ENCODE measurements at regions not wholly inside any gene's neighbourhood (a gene's known extent, or its start where the extent isn't known, plus 50 kb on each side); places are given as distances from the start of the nearest gene placed in this dataset.

GRCh38 chr18:51731070-51731469 lies 533.6 kb upstream of the MEX3C start:
- Histone ChIP-seq H3K27me3 (peaks cover 0 to 4% (median 0%) of the 10 kb centered on the region in 4 donors), H3K9me3 (no peaks in the 10 kb centered on the region), H3K27ac (replicated peaks in 1 of 4) (no peak overlapping the region), H3K4me1 (no peaks in the 10 kb centered on the region), H3K4me3 (no peak overlapping the region), H3K36me3 (no peaks in the 10 kb centered on the region)
- DNase-seq (ENCODE audit: extremely low spot score) = peak; percentile 26
- intact Hi-C loops (cut with DNase I) = no loop called here
- TF ChIP-seq CTCF (IDR thresholded peaks at IDR 0.05) (no peak), EP300 (IDR thresholded peaks at IDR 0.05) (no peak), POLR2AphosphoS5 (IDR thresholded peaks at IDR 0.05) (no peak), POLR2A (IDR thresholded peaks at IDR 0.05; ENCODE audit: low read depth) (no peak)
- 79% methylated on average over 4 of the region's 4 CpGs for WGBS

GRCh38 chr18:51734576-51734975 lies 537.1 kb upstream of the MEX3C start:
- TF ChIP-seq POLR2AphosphoS5 (IDR thresholded peaks at IDR 0.05) (no peak), CTCF (IDR thresholded peaks at IDR 0.05) (no peak), EP300 (IDR thresholded peaks at IDR 0.05) (no peak)
- Histone ChIP-seq H3K4me3 (no peak overlapping the region), H3K9me3 (no peaks in the 10 kb centered on the region), H3K27me3 (peaks cover 0 to 4% (median 0%) of the 10 kb centered on the region in 4 donors), H3K27ac (replicated peaks in 1 of 4) (no peak overlapping the region), H3K36me3 (no peaks in the 10 kb centered on the region), H3K4me1 (no peaks in the 10 kb centered on the region)
- intact Hi-C loops (cut with DNase I) = no loop called here
- no peak for DNase-seq (ENCODE audit: extremely low spot score)
- WGBS = 83% methylated on average over 3 of the region's 3 CpGs

- H3K27me3 ChIP-seq = no peaks in the 10 kb centered on the region
- H3K36me3 ChIP-seq = no peaks in the 10 kb centered on the region
- no peak overlapping the region for H3K27ac ChIP-seq (replicated peaks in 1 of 4)
- no peaks in the 10 kb centered on the region for H3K4me1 ChIP-seq
- H3K9me3 ChIP-seq = peaks cover 0 to 5% (median 0%) of the 10 kb centered on the region in 4 donors
- intact Hi-C loops (cut with DNase I) = no loop called here
- no peak overlapping the region for H3K4me3 ChIP-seq
- 83% methylated on average over 2 of the region's 2 CpGs for WGBS
- no peak for DNase-seq (ENCODE audit: extremely low spot score)
- TF ChIP-seq POLR2AphosphoS5 (IDR thresholded peaks at IDR 0.05) = no peak
- no peak for TF ChIP-seq POLR2A (IDR thresholded peaks at IDR 0.05; ENCODE audit: low read depth)
- TF ChIP-seq EP300 (IDR thresholded peaks at IDR 0.05) = no peak
- no peak for TF ChIP-seq CTCF (IDR thresholded peaks at IDR 0.05)
These were observed 541.7 kb upstream of the MEX3C start for GRCh38 chr18:51739044-51739666.

GRCh38 chr18:51751901-51752300 lies 554.4 kb upstream of the MEX3C start:
- Histone ChIP-seq H3K36me3 (no peaks in the 10 kb centered on the region), H3K27me3 (no peaks in the 10 kb centered on the region), H3K27ac (replicated peaks in 1 of 4) (no peak overlapping the region), H3K4me1 (no peaks in the 10 kb centered on the region), H3K4me3 (no peak overlapping the region), H3K9me3 (no peaks in the 10 kb centered on the region)
- DNase-seq (ENCODE audit: extremely low spot score) = no peak
- intact Hi-C loops (cut with DNase I) = no loop called here
- 82% methylated on average over 4 of the region's 4 CpGs for WGBS
- TF ChIP-seq CTCF (IDR thresholded peaks at IDR 0.05) (no peak), POLR2AphosphoS5 (IDR thresholded peaks at IDR 0.05) (no peak), EP300 (IDR thresholded peaks at IDR 0.05) (no peak), POLR2A (IDR thresholded peaks at IDR 0.05; ENCODE audit: low read depth) (no peak)

Measured in esophagus muscularis mucosa (tissue), 4 donors.